ENCODE measurements at regions not wholly inside any gene's neighbourhood (a gene's known extent, or its start where the extent isn't known, plus 50 kb on each side); places are given as distances from the start of the nearest gene placed in this dataset.

GRCh38 chr1:238485912-238486209 lies 595.1 kb upstream of the ZP4 start:
- H3K4me1 Mint-ChIP-seq, result no peaks in the 10 kb centered on the region
- no peaks in the 10 kb centered on the region for H3K36me3 Mint-ChIP-seq (ENCODE audit: low read depth)
- intact Hi-C loops (cut with DNase I, micrococcal nuclease), result no loop called here
- ATAC-seq, result no peak
- no peak for DNase-seq
- CTCF ChIA-PET, result no interaction called here
- no peak overlapping the region for H3K27ac Mint-ChIP-seq
- no peaks in the 10 kb centered on the region for H3K9me3 Mint-ChIP-seq (ENCODE audit: low read depth)
- POLR2A ChIA-PET, result no interaction called here
- H3K27me3 Mint-ChIP-seq, result no peaks in the 10 kb centered on the region
- H3K4me3 Mint-ChIP-seq, result no peak overlapping the region

GRCh38 chr1:238485057-238485911 lies 594.6 kb upstream of the ZP4 start:
- H3K4me3 Mint-ChIP-seq, result no peak overlapping the region
- no peaks in the 10 kb centered on the region for H3K4me1 Mint-ChIP-seq
- CTCF ChIA-PET, result no interaction called here
- no peaks in the 10 kb centered on the region for H3K36me3 Mint-ChIP-seq (ENCODE audit: low read depth)
- no peak for ATAC-seq
- H3K9me3 Mint-ChIP-seq (ENCODE audit: low read depth), result no peaks in the 10 kb centered on the region
- no peak for DNase-seq
- intact Hi-C loops (cut with DNase I, micrococcal nuclease), result no loop called here
- H3K27ac Mint-ChIP-seq, result no peak overlapping the region
- H3K27me3 Mint-ChIP-seq, result no peaks in the 10 kb centered on the region
- POLR2A ChIA-PET, result no interaction called here

GRCh38 chr1:238484121-238484520 lies 593.4 kb upstream of the ZP4 start:
- Mint-ChIP-seq H3K36me3 (ENCODE audit: low read depth) (no peaks in the 10 kb centered on the region), H3K9me3 (ENCODE audit: low read depth) (no peaks in the 10 kb centered on the region), H3K27ac (no peak overlapping the region), H3K4me1 (no peaks in the 10 kb centered on the region), H3K4me3 (no peak overlapping the region), H3K27me3 (no peaks in the 10 kb centered on the region)
- no peak for DNase-seq
- POLR2A ChIA-PET, result no interaction called here
- CTCF ChIA-PET, result no interaction called here
- intact Hi-C loops (cut with DNase I, micrococcal nuclease), result no loop called here
- ATAC-seq, result no peak

GRCh38 chr1:238476841-238477240 lies 586.1 kb upstream of the ZP4 start:
- Mint-ChIP-seq H3K27me3 (no peaks in the 10 kb centered on the region), H3K9me3 (ENCODE audit: low read depth) (no peaks in the 10 kb centered on the region), H3K4me3 (no peak overlapping the region), H3K4me1 (no peaks in the 10 kb centered on the region), H3K27ac (no peak overlapping the region), H3K36me3 (ENCODE audit: low read depth) (no peaks in the 10 kb centered on the region)
- CTCF ChIA-PET, result no interaction called here
- POLR2A ChIA-PET, result no interaction called here
- DNase-seq, result no peak
- intact Hi-C loops (cut with DNase I, micrococcal nuclease), result no loop called here
- no peak for ATAC-seq

GRCh38 chr1:238475712-238476111 lies 585.0 kb upstream of the ZP4 start:
- no peaks in the 10 kb centered on the region for H3K9me3 Mint-ChIP-seq (ENCODE audit: low read depth)
- H3K4me3 Mint-ChIP-seq, result no peak overlapping the region
- no peak for DNase-seq
- ChIA-PET POLR2A (no interaction called here), CTCF (interaction anchor here (0.7 kb wide), 1 partner anchor 169 kb away, joined by 3 read pairs; no protein-coding TSS in a partner anchor)
- intact Hi-C loops (cut with DNase I, micrococcal nuclease), result no loop called here
- H3K27me3 Mint-ChIP-seq, result no peaks in the 10 kb centered on the region
- ATAC-seq, result no peak
- H3K27ac Mint-ChIP-seq, result no peak overlapping the region
- H3K4me1 Mint-ChIP-seq, result no peaks in the 10 kb centered on the region
- H3K36me3 Mint-ChIP-seq (ENCODE audit: low read depth), result no peaks in the 10 kb centered on the region

GRCh38 chr1:238474263-238474662 lies 583.5 kb upstream of the ZP4 start:
- no peaks in the 10 kb centered on the region for H3K27me3 Mint-ChIP-seq
- CTCF ChIA-PET, result no interaction called here
- H3K9me3 Mint-ChIP-seq (ENCODE audit: low read depth), result no peaks in the 10 kb centered on the region
- POLR2A ChIA-PET, result no interaction called here
- ATAC-seq (no peak), DNase-seq (no peak)
- no peaks in the 10 kb centered on the region for H3K36me3 Mint-ChIP-seq (ENCODE audit: low read depth)
- H3K4me1 Mint-ChIP-seq, result no peaks in the 10 kb centered on the region
- intact Hi-C loops (cut with DNase I, micrococcal nuclease), result no loop called here
- no peak overlapping the region for H3K27ac Mint-ChIP-seq
- H3K4me3 Mint-ChIP-seq, result no peak overlapping the region

- no peaks in the 10 kb centered on the region for H3K36me3 Mint-ChIP-seq (ENCODE audit: low read depth)
- no peaks in the 10 kb centered on the region for H3K27me3 Mint-ChIP-seq
- H3K4me1 Mint-ChIP-seq, result no peaks in the 10 kb centered on the region
- ChIA-PET POLR2A (no interaction called here), CTCF (no interaction called here)
- peaks cover 2% of the 10 kb centered on the region for H3K9me3 Mint-ChIP-seq (ENCODE audit: low read depth)
- H3K4me3 Mint-ChIP-seq, result no peak overlapping the region
- DNase-seq (no peak), ATAC-seq (no peak)
- H3K27ac Mint-ChIP-seq, result no peak overlapping the region
- intact Hi-C loops (cut with DNase I, micrococcal nuclease), result no loop called here
These were observed 578.5 kb upstream of the ZP4 start for GRCh38 chr1:238469146-238469631.

GRCh38 chr1:238468068-238468467 lies 577.3 kb upstream of the ZP4 start:
- ATAC-seq (no peak), DNase-seq (no peak)
- ChIA-PET CTCF (no interaction called here), POLR2A (no interaction called here)
- Mint-ChIP-seq H3K27ac (no peak overlapping the region), H3K4me3 (no peak overlapping the region), H3K27me3 (no peaks in the 10 kb centered on the region), H3K4me1 (no peaks in the 10 kb centered on the region), H3K36me3 (ENCODE audit: low read depth) (no peaks in the 10 kb centered on the region), H3K9me3 (ENCODE audit: low read depth) (peaks cover 3% of the 10 kb centered on the region)
- intact Hi-C loops (cut with DNase I, micrococcal nuclease), result no loop called here

GRCh38 chr1:238466459-238466858 lies 575.7 kb upstream of the ZP4 start:
- no peaks in the 10 kb centered on the region for H3K4me1 Mint-ChIP-seq
- H3K36me3 Mint-ChIP-seq (ENCODE audit: low read depth), result no peaks in the 10 kb centered on the region
- no peak overlapping the region for H3K27ac Mint-ChIP-seq
- peaks cover 8% of the 10 kb centered on the region for H3K9me3 Mint-ChIP-seq (ENCODE audit: low read depth)
- no peak for ATAC-seq
- ChIA-PET CTCF (no interaction called here), POLR2A (no interaction called here)
- no peak overlapping the region for H3K4me3 Mint-ChIP-seq
- intact Hi-C loops (cut with DNase I, micrococcal nuclease), result no loop called here
- H3K27me3 Mint-ChIP-seq, result no peaks in the 10 kb centered on the region
- no peak for DNase-seq

- ChIA-PET POLR2A (no interaction called here), CTCF (no interaction called here)
- Mint-ChIP-seq H3K36me3 (ENCODE audit: low read depth) (no peaks in the 10 kb centered on the region), H3K4me1 (no peaks in the 10 kb centered on the region), H3K4me3 (no peak overlapping the region), H3K27ac (no peak overlapping the region), H3K27me3 (no peaks in the 10 kb centered on the region), H3K9me3 (ENCODE audit: low read depth) (peaks cover 9% of the 10 kb centered on the region)
- ATAC-seq, result no peak
- intact Hi-C loops (cut with DNase I, micrococcal nuclease), result no loop called here
- DNase-seq, result no peak
These were observed 574.7 kb upstream of the ZP4 start for GRCh38 chr1:238465449-238465848.

GRCh38 chr1:238458899-238459298 lies 568.2 kb upstream of the ZP4 start:
- DNase-seq (no peak), ATAC-seq (no peak)
- no peak overlapping the region for H3K4me3 Mint-ChIP-seq
- H3K36me3 Mint-ChIP-seq (ENCODE audit: low read depth), result no peaks in the 10 kb centered on the region
- intact Hi-C loops (cut with DNase I, micrococcal nuclease), result no loop called here
- no peaks in the 10 kb centered on the region for H3K27me3 Mint-ChIP-seq
- H3K4me1 Mint-ChIP-seq, result no peaks in the 10 kb centered on the region
- H3K9me3 Mint-ChIP-seq (ENCODE audit: low read depth), result peaks cover 8% of the 10 kb centered on the region
- POLR2A ChIA-PET, result no interaction called here
- CTCF ChIA-PET, result no interaction called here
- no peak overlapping the region for H3K27ac Mint-ChIP-seq

GRCh38 chr1:238457610-238458009 lies 566.9 kb upstream of the ZP4 start:
- Mint-ChIP-seq H3K4me3 (no peak overlapping the region), H3K4me1 (no peaks in the 10 kb centered on the region), H3K27me3 (no peaks in the 10 kb centered on the region), H3K27ac (no peak overlapping the region), H3K36me3 (ENCODE audit: low read depth) (no peaks in the 10 kb centered on the region), H3K9me3 (ENCODE audit: low read depth) (peaks cover 7% of the 10 kb centered on the region)
- ATAC-seq (no peak), DNase-seq (no peak)
- ChIA-PET CTCF (no interaction called here), POLR2A (no interaction called here)
- intact Hi-C loops (cut with DNase I, micrococcal nuclease), result no loop called here
